Fibroblast of skin of scalp (primary cell): ENCODE measurements at regions not wholly inside any gene's neighbourhood (a gene's known extent, or its start where the extent isn't known, plus 50 kb on each side); places are given as distances from the start of the nearest gene placed in this dataset.
"Not testable (repeated sequence)": the region's sequence is repeated elsewhere in the genome, so short reads cannot be mapped to it uniquely, and the experiment has no call there.

Experiments
- DNase-seq: peaks from one replicate; pipeline ENCODE4 v3.0.0-alpha.2; 2013

- DNase-seq, result no peak
Measured at GRCh38 chr1:105000793-105001192, 1251.1 kb downstream of the AMY1C start.

GRCh38 chr1:105004515-105004914 is 1254.8 kb downstream of the AMY1C start:
- DNase-seq, result no peak

GRCh38 chr1:105005594-105006195 is 1256.0 kb downstream of the AMY1C start:
- no peak for DNase-seq

GRCh38 chr1:105017587-105017986 is 1267.9 kb downstream of the AMY1C start:
- DNase-seq, result no peak

- DNase-seq, result no peak
Measured at GRCh38 chr1:105023719-105024118, 1274.0 kb downstream of the AMY1C start.

GRCh38 chr1:105027838-105028471 is 1278.3 kb downstream of the AMY1C start:
- no peak for DNase-seq

GRCh38 chr1:105072446-105072845 is 1322.7 kb downstream of the AMY1C start:
- DNase-seq, result no peak

- no peak for DNase-seq
Measured at GRCh38 chr1:105072850-105073249, 1323.2 kb downstream of the AMY1C start.

GRCh38 chr1:105073660-105074059 is 1324.0 kb downstream of the AMY1C start:
- no peak for DNase-seq

- no peak for DNase-seq
Measured at GRCh38 chr1:105083611-105084010, 1333.9 kb downstream of the AMY1C start.

GRCh38 chr1:105087506-105087905 is 1337.8 kb downstream of the AMY1C start:
- DNase-seq, result no peak

GRCh38 chr1:105088166-105088565 is 1338.5 kb downstream of the AMY1C start:
- DNase-seq, result no peak

GRCh38 chr1:105093893-105094292 is 1344.2 kb downstream of the AMY1C start:
- not testable (repeated sequence) for DNase-seq

GRCh38 chr1:105100102-105100501 is 1350.4 kb downstream of the AMY1C start:
- DNase-seq, result no peak

GRCh38 chr1:105101261-105101660 is 1351.6 kb downstream of the AMY1C start:
- no peak for DNase-seq

GRCh38 chr1:105102371-105102770 is 1352.7 kb downstream of the AMY1C start:
- DNase-seq, result no peak

GRCh38 chr1:105122041-105122440 is 1372.3 kb downstream of the AMY1C start:
- DNase-seq, result no peak

- DNase-seq, result no peak
Measured at GRCh38 chr1:105137543-105138457, 1388.1 kb downstream of the AMY1C start.

GRCh38 chr1:105138458-105138893 is 1388.8 kb downstream of the AMY1C start:
- peak; percentile 7 for DNase-seq

- no peak for DNase-seq
Measured at GRCh38 chr1:105172788-105173187, 1423.1 kb downstream of the AMY1C start.

GRCh38 chr1:105180789-105181188 is 1431.1 kb downstream of the AMY1C start:
- DNase-seq, result no peak

- no peak for DNase-seq
Measured at GRCh38 chr1:105204836-105205371, 1455.2 kb downstream of the AMY1C start.

- DNase-seq, result no peak
Measured at GRCh38 chr1:105208581-105208980, 1458.9 kb downstream of the AMY1C start.
